ENCODE measurements at regions not wholly inside any gene's neighbourhood (a gene's known extent, or its start where the extent isn't known, plus 50 kb on each side); places are given as distances from the start of the nearest gene placed in this dataset.

DNA sequence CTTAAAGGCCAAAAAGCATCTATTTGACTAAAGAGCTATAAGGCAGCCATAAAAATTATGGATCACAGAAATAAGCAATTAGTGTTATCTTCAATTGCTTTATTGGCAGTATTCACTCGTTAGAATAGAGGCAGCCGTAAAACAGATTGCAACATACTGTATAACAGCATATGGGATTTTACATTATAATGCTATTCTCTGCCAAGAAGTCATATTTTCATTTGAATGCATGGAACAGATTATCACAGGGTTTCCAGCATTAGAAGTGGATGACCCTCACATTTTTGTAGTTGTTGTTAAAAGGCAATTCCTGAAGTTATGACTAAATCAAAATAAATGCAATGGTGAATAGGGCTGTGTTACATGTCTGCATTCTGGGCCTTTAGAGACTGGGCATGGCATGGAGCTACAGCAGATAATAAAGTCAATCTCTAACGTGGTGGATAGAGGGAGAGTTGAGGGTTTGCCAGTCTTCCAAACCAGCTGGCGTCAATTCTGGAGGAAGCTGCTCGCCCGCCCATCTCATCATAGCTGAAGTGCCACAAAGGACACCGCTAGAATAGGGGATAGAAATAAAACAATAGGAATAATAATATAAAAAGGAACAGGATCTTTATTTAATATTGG lies 155.4 kb upstream of the VRK2 start:
- no peaks in the 10 kb centered on the region for H3K9me3 Mint-ChIP-seq
- no peak overlapping the region for H3K27ac Mint-ChIP-seq
- no peak overlapping the region for H3K4me3 Mint-ChIP-seq
- peaks cover 6% of the 10 kb centered on the region for H3K27me3 Mint-ChIP-seq (ENCODE audit: insufficient read depth)
- H3K4me1 Mint-ChIP-seq (ENCODE audit: low read depth), result no peaks in the 10 kb centered on the region
- no peaks in the 10 kb centered on the region for H3K36me3 Mint-ChIP-seq (ENCODE audit: low read depth)
- no peak for DNase-seq (ENCODE audit: low spot score)
- intact Hi-C loops (cut with micrococcal nuclease), result no loop called here

GRCh38 chr2:57892920-57893319 lies 153.7 kb upstream of the VRK2 start:
- Mint-ChIP-seq H3K9me3 (no peaks in the 10 kb centered on the region), H3K4me1 (ENCODE audit: low read depth) (no peaks in the 10 kb centered on the region), H3K4me3 (no peak overlapping the region), H3K27ac (no peak overlapping the region), H3K36me3 (ENCODE audit: low read depth) (no peaks in the 10 kb centered on the region), H3K27me3 (ENCODE audit: insufficient read depth) (peaks cover 6% of the 10 kb centered on the region)
- intact Hi-C loops (cut with micrococcal nuclease), result no loop called here
- no peak for DNase-seq (ENCODE audit: low spot score)

DNA sequence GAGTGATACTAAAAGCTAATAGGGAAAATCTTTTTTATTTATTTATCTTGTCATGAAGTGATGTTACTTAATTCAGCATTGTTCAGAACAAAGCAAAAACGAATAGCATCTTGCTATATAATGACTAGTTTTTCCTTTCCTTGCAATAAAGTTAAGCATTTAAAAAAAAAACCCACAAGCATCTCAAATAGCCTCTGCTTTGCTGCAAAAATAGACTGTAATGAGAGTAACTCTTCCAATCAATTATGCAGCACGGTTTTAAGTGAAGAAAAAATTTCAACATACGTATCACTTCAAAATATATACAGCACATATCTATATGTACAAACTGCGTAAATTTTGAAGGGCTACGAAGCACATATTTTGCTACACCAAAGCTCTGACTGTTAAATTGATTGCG lies 153.3 kb upstream of the VRK2 start:
- Mint-ChIP-seq H3K36me3 (ENCODE audit: low read depth) (no peaks in the 10 kb centered on the region), H3K27me3 (ENCODE audit: insufficient read depth) (peaks cover 4% of the 10 kb centered on the region), H3K4me1 (ENCODE audit: low read depth) (no peaks in the 10 kb centered on the region), H3K27ac (no peak overlapping the region), H3K4me3 (no peak overlapping the region), H3K9me3 (no peaks in the 10 kb centered on the region)
- intact Hi-C loops (cut with micrococcal nuclease), result no loop called here
- no peak for DNase-seq (ENCODE audit: low spot score)

DNA sequence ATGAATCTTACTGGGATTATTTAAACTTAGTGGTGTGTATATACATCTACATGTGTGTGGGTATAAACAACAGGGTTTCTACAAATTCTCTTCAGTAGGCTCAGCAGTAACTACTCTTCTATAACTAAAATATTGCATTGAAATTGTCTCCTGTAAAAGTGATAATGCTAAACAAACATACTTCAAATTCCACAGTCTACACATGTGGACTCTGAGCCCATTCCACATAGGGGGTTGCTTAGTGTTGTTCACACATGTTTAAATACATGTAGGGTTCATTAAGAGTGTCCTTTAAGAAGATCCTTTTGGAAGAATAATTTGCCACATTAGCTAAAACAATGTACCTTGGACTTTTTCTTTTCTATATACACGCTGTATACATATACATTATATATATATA lies 152.8 kb upstream of the VRK2 start:
- no peak overlapping the region for H3K4me3 Mint-ChIP-seq
- no peak for DNase-seq (ENCODE audit: low spot score)
- no peak overlapping the region for H3K27ac Mint-ChIP-seq
- H3K27me3 Mint-ChIP-seq (ENCODE audit: insufficient read depth), result no peaks in the 10 kb centered on the region
- intact Hi-C loops (cut with micrococcal nuclease), result no loop called here
- H3K36me3 Mint-ChIP-seq (ENCODE audit: low read depth), result no peaks in the 10 kb centered on the region
- H3K9me3 Mint-ChIP-seq, result no peaks in the 10 kb centered on the region
- H3K4me1 Mint-ChIP-seq (ENCODE audit: low read depth), result no peaks in the 10 kb centered on the region

GRCh38 chr2:57894381-57894780 lies 152.2 kb upstream of the VRK2 start:
- H3K27me3 Mint-ChIP-seq (ENCODE audit: insufficient read depth), result no peaks in the 10 kb centered on the region

GRCh38 chr2:57897920-57898319 lies 148.7 kb upstream of the VRK2 start:
- no peaks in the 10 kb centered on the region for H3K9me3 Mint-ChIP-seq
- intact Hi-C loops (cut with micrococcal nuclease), result no loop called here

More at GRCh38 chr2:57894381-57894780, 152.2 kb upstream of the VRK2 start:
- Mint-ChIP-seq H3K4me3 (no peak overlapping the region), H3K27ac (no peak overlapping the region), H3K4me1 (ENCODE audit: low read depth) (no peaks in the 10 kb centered on the region), H3K36me3 (ENCODE audit: low read depth) (no peaks in the 10 kb centered on the region), H3K9me3 (no peaks in the 10 kb centered on the region)
- no peak for DNase-seq (ENCODE audit: low spot score)
- intact Hi-C loops (cut with micrococcal nuclease), result no loop called here

GRCh38 chr2:57899898-57900297 lies 146.7 kb upstream of the VRK2 start:
- H3K36me3 Mint-ChIP-seq (ENCODE audit: low read depth), result no peaks in the 10 kb centered on the region
- DNase-seq (ENCODE audit: low spot score), result no peak
- intact Hi-C loops (cut with micrococcal nuclease), result no loop called here
- no peaks in the 10 kb centered on the region for H3K9me3 Mint-ChIP-seq
- H3K4me1 Mint-ChIP-seq (ENCODE audit: low read depth), result no peaks in the 10 kb centered on the region
- no peak overlapping the region for H3K4me3 Mint-ChIP-seq
- peaks cover 2% of the 10 kb centered on the region for H3K27me3 Mint-ChIP-seq (ENCODE audit: insufficient read depth)
- no peak overlapping the region for H3K27ac Mint-ChIP-seq

More at GRCh38 chr2:57897920-57898319, 148.7 kb upstream of the VRK2 start:
- no peak overlapping the region for H3K27ac Mint-ChIP-seq
- H3K27me3 Mint-ChIP-seq (ENCODE audit: insufficient read depth), result peaks cover 2% of the 10 kb centered on the region
- H3K36me3 Mint-ChIP-seq (ENCODE audit: low read depth), result no peaks in the 10 kb centered on the region
- DNase-seq (ENCODE audit: low spot score), result no peak
- no peak overlapping the region for H3K4me3 Mint-ChIP-seq
- no peaks in the 10 kb centered on the region for H3K4me1 Mint-ChIP-seq (ENCODE audit: low read depth)

- H3K27ac Mint-ChIP-seq, result no peak overlapping the region
- no peaks in the 10 kb centered on the region for H3K4me1 Mint-ChIP-seq (ENCODE audit: low read depth)
- H3K27me3 Mint-ChIP-seq (ENCODE audit: insufficient read depth), result peaks cover 2% of the 10 kb centered on the region
- intact Hi-C loops (cut with micrococcal nuclease), result no loop called here
- H3K4me3 Mint-ChIP-seq, result no peak overlapping the region
- no peaks in the 10 kb centered on the region for H3K36me3 Mint-ChIP-seq (ENCODE audit: low read depth)
- no peaks in the 10 kb centered on the region for H3K9me3 Mint-ChIP-seq
- DNase-seq (ENCODE audit: low spot score), result no peak
These were observed 144.0 kb upstream of the VRK2 start for GRCh38 chr2:57902578-57902977.

DNA sequence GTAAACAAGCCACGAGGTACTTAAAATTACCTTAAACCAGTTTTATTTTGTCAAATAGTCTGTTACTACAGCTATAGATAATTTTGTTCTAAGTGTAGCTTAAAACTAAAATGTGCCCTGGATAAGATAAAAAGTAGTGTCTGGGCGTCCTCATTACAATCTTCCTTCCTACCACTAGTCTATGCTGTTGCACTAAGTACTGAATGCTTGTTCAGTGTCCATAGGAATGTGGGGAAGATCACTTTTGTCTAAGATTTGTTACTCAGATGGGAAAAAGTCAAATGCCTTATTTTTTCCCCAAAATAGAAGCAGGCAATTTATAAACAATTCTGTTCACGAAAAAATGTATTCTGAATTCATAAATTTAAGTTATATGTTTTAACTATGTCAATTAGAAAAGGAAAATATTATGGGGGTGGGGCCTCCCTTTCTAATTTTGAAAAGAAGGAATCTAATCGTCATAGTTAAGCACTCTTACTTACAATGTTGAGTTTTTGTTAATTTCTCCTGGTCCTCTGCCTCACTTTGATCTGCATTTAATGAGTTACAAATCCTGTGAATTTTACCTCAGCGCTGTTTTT lies 140.4 kb upstream of the VRK2 start:
- Mint-ChIP-seq H3K27me3 (ENCODE audit: insufficient read depth) (no peaks in the 10 kb centered on the region), H3K4me3 (no peak overlapping the region), H3K4me1 (ENCODE audit: low read depth) (peaks cover 6% of the 10 kb centered on the region), H3K9me3 (no peaks in the 10 kb centered on the region), H3K36me3 (ENCODE audit: low read depth) (no peaks in the 10 kb centered on the region), H3K27ac (no peak overlapping the region)
- DNase-seq (ENCODE audit: low spot score), result no peak
- intact Hi-C loops (cut with micrococcal nuclease), result loop anchor here (1.0 kb wide), 1 partner anchor 542 kb away; no protein-coding TSS in a partner anchor

- peaks cover 6% of the 10 kb centered on the region for H3K4me1 Mint-ChIP-seq (ENCODE audit: low read depth)
- no peaks in the 10 kb centered on the region for H3K9me3 Mint-ChIP-seq
- H3K27me3 Mint-ChIP-seq (ENCODE audit: insufficient read depth), result no peaks in the 10 kb centered on the region
- DNase-seq (ENCODE audit: low spot score), result no peak
- H3K4me3 Mint-ChIP-seq, result no peak overlapping the region
- no peaks in the 10 kb centered on the region for H3K36me3 Mint-ChIP-seq (ENCODE audit: low read depth)
- no peak overlapping the region for H3K27ac Mint-ChIP-seq
- intact Hi-C loops (cut with micrococcal nuclease), result no loop called here
These were observed 139.2 kb upstream of the VRK2 start for GRCh38 chr2:57907411-57907810.

DNA sequence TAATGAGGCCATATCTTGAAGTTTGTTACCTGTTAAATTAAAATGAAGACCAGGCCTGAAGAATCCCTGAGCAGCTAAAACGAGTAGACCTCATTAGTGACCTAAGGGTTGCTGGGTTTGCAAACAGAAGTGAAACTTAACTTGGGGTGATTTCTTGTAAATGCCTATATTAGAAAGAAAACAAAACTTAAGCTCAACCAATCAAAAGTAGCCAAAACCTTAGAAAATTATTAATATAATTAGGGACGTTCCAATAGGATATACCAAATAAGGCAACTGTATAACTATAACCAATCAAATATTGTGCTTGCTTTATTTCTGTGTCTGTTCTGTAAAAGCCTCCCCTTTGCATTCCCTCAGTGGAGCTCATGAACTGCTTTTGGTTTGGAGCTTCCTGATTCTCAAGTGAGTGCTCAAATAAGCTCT lies 137.9 kb upstream of the VRK2 start:
- no peak overlapping the region for H3K27ac Mint-ChIP-seq
- H3K27me3 Mint-ChIP-seq (ENCODE audit: insufficient read depth), result no peaks in the 10 kb centered on the region
- no peaks in the 10 kb centered on the region for H3K36me3 Mint-ChIP-seq (ENCODE audit: low read depth)
- no peak for DNase-seq (ENCODE audit: low spot score)
- intact Hi-C loops (cut with micrococcal nuclease), result no loop called here
- peaks cover 6% of the 10 kb centered on the region for H3K4me1 Mint-ChIP-seq (ENCODE audit: low read depth)
- no peaks in the 10 kb centered on the region for H3K9me3 Mint-ChIP-seq
- H3K4me3 Mint-ChIP-seq, result no peak overlapping the region

GRCh38 chr2:57918126-57918525 lies 128.5 kb upstream of the VRK2 start:
- peaks cover 5% of the 10 kb centered on the region for H3K4me1 Mint-ChIP-seq (ENCODE audit: low read depth)
- no peaks in the 10 kb centered on the region for H3K27me3 Mint-ChIP-seq (ENCODE audit: insufficient read depth)
- no peak overlapping the region for H3K4me3 Mint-ChIP-seq
- no peaks in the 10 kb centered on the region for H3K36me3 Mint-ChIP-seq (ENCODE audit: low read depth)
- intact Hi-C loops (cut with micrococcal nuclease), result no loop called here
- no peak for DNase-seq (ENCODE audit: low spot score)
- no peak overlapping the region for H3K27ac Mint-ChIP-seq
- H3K9me3 Mint-ChIP-seq, result no peaks in the 10 kb centered on the region

DNA sequence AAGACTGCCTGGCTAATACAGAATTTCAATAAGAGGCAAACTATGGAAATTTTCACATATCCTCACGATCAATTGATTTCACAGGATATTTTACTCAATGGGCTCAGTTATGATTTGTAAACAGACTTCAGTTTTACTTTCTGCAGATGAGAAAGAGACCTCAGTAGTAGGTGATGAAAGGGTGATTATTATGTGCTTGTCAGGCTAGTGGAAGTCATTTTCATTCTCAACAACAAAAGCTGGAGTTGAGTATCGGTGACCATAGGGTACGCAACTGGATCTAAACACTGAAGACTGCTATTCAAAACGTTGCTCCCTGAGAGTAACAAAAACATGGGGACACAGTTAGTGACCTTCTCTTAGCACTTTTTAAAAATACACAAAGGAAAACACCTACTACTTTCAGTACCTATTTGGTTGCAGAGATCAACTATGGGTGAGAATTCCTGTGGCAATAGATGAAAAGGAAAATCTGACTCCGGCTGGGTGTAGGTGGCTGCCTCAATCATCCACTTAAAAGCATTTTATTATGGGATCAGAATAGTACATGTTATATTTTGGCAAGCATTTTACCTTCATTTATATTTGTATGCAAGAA lies 126.2 kb upstream of the VRK2 start:
- H3K27me3 Mint-ChIP-seq (ENCODE audit: insufficient read depth), result no peaks in the 10 kb centered on the region
- intact Hi-C loops (cut with micrococcal nuclease), result no loop called here
- no peaks in the 10 kb centered on the region for H3K9me3 Mint-ChIP-seq
- H3K4me3 Mint-ChIP-seq, result no peak overlapping the region
- H3K27ac Mint-ChIP-seq, result no peak overlapping the region
- H3K36me3 Mint-ChIP-seq (ENCODE audit: low read depth), result no peaks in the 10 kb centered on the region
- peaks cover 5% of the 10 kb centered on the region for H3K4me1 Mint-ChIP-seq (ENCODE audit: low read depth)
- no peak for DNase-seq (ENCODE audit: low spot score)

Measured in activated T-helper 1 cell treated with anti-CD3 and anti-CD28 coated beads, Interleukin-12 subunit alpha, Interleukin-12 subunit beta, Interleukin-2, Interleukin-4 antibody, amounts not matched to agents 30 ng/mL and 10 ng/mL and 1 ng/mL, durations not matched to agents 14 hours and 24 hours and 36 hours (primary cell).